Cardiac muscle cell (in vitro differentiated cells and primary cell): ENCODE measurements at regions not wholly inside any gene's neighbourhood (a gene's known extent, or its start where the extent isn't known, plus 50 kb on each side); places are given as distances from the start of the nearest gene placed in this dataset.
A peak's percentile ranks its signal among the peaks of the same experiment; 100 is the strongest.

ENCODE experiments used
- DNase-seq, 2 donors: peaks; one replicate each; pipeline versions ENCODE4 v3.0.0 to v3.0.0-alpha.2; 2010 to 2017; ENCODE audit warnings: low read depth in 1 of 2, low spot score in 1 of 2
- H3K27ac ChIP-seq: fragments of 200-600 bp; sonication (generic); 2 replicates; pipeline ENCODE4 v1.5.1; 2016
- H3K27me3 ChIP-seq: fragments of 200-600 bp; sonication (generic); 2 replicates; pipeline ENCODE4 v1.6.0; 2016; ENCODE audit warnings: control low read depth
- H3K36me3 ChIP-seq: fragments of 200-600 bp; sonication (generic); 2 replicates; pipeline ENCODE4 v1.5.1; 2016; ENCODE audit warnings: control low read depth
- H3K4me1 ChIP-seq: fragments of 200-600 bp; sonication (generic); 2 replicates; pipeline ENCODE4 v1.8.1; 2017; ENCODE audit warnings: low read depth, mild to moderate bottlenecking, mixed run types
- H3K4me3 ChIP-seq: fragments of 200-600 bp; sonication (generic); 2 replicates; pipeline ENCODE4 v1.5.1; 2016; ENCODE audit warnings: mild to moderate bottlenecking
- H3K9me3 ChIP-seq: fragments of 200-600 bp; sonication (generic); 2 replicates; pipeline ENCODE4 v1.5.1; 2017; ENCODE audit warnings: low read depth, mild to moderate bottlenecking, control low read depth
- TF ChIP-seq, protein P1 (sequence below): IDR thresholded peaks from 2 replicates; pipeline ENCODE4 v1.5.1; 2012; ENCODE audit warnings: low read depth, mild to moderate bottlenecking, low read length

DNA sequence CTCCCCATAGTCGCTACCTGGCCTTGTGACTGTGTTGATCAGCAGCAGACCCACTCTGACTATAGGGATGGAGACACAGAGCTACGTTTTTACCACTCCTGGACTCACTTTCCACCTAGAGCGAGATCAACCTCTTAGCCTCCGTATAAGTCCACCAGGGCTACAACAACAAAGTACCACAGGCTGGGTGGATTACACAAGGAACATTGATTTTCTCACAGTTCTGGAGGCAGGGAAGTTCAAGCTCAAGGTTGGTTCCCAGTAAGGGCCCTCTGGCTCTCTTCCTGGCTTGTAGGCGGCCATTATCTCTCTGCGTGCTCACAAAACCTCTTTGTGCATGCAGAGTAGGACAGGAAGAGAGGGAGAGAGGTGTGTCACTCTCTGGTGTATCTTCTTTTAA is 330.4 kb upstream of the PROK2 start:
- Histone ChIP-seq H3K4me1 (no peaks in the 10 kb centered on the region), H3K9me3 (no peaks in the 10 kb centered on the region), H3K4me3 (no peak overlapping the region), H3K27me3 (peaks cover 3% of the 10 kb centered on the region), H3K36me3 (no peaks in the 10 kb centered on the region), H3K27ac (no peak overlapping the region)
- no peak for DNase-seq
- TF ChIP-seq, protein P1, sequence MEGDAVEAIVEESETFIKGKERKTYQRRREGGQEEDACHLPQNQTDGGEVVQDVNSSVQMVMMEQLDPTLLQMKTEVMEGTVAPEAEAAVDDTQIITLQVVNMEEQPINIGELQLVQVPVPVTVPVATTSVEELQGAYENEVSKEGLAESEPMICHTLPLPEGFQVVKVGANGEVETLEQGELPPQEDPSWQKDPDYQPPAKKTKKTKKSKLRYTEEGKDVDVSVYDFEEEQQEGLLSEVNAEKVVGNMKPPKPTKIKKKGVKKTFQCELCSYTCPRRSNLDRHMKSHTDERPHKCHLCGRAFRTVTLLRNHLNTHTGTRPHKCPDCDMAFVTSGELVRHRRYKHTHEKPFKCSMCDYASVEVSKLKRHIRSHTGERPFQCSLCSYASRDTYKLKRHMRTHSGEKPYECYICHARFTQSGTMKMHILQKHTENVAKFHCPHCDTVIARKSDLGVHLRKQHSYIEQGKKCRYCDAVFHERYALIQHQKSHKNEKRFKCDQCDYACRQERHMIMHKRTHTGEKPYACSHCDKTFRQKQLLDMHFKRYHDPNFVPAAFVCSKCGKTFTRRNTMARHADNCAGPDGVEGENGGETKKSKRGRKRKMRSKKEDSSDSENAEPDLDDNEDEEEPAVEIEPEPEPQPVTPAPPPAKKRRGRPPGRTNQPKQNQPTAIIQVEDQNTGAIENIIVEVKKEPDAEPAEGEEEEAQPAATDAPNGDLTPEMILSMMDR, result no peak

DNA sequence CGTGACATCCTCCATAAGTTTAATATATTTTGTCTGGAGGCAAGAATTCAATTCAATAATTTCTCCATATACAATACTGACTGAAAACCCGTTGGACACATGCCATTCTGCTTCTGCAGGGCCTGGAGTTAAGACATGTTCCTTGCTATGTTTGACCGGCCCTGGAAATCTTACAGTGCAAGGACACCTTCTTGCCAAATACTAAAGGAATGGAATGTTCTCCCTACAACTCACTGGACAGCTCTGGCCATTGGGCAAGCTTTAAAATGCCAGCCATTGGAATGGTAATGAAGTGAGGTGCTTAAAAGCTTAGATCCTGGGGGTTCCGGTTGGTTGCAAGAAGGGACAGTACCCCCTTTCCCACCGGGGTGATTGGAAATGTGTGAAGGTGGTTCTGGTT is 329.8 kb upstream of the PROK2 start:
- Histone ChIP-seq H3K27me3 (peaks cover 3% of the 10 kb centered on the region), H3K4me3 (no peak overlapping the region), H3K4me1 (no peaks in the 10 kb centered on the region), H3K36me3 (no peaks in the 10 kb centered on the region), H3K27ac (no peak overlapping the region), H3K9me3 (no peaks in the 10 kb centered on the region)
- TF ChIP-seq, protein P1, result no peak
- DNase-seq, result peak in 1 of 2 donors; percentile 61

DNA sequence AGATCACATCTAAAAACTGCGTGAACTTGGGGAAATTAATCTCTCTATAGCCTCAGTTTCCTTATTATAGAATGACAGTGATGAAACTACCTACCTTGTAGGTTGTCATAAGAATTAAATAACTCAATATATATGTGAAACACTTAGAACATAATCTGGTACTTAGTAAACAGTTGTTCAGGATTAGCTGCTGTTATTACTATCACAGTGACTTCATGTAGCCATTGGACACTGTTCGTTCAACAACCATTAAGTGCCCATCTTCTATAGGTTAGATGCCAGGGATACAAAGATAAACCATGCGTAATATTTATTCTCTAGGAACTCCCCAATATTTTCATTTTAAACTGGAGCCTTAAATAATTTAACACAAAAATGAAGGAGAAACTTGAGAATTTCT is 329.0 kb upstream of the PROK2 start:
- DNase-seq, result no peak
- no peaks in the 10 kb centered on the region for H3K9me3 ChIP-seq
- H3K4me1 ChIP-seq, result no peaks in the 10 kb centered on the region
- TF ChIP-seq, protein P1, result no peak
- H3K27ac ChIP-seq, result no peak overlapping the region
- peaks cover 3% of the 10 kb centered on the region for H3K27me3 ChIP-seq
- H3K4me3 ChIP-seq, result no peak overlapping the region
- no peaks in the 10 kb centered on the region for H3K36me3 ChIP-seq

GRCh38 chr3:72113564-72113963 is 328.6 kb upstream of the PROK2 start:
- no peaks in the 10 kb centered on the region for H3K9me3 ChIP-seq
- TF ChIP-seq, protein P1, result no peak
- H3K36me3 ChIP-seq, result no peaks in the 10 kb centered on the region
- H3K27ac ChIP-seq, result no peak overlapping the region
- no peaks in the 10 kb centered on the region for H3K4me1 ChIP-seq
- no peak overlapping the region for H3K4me3 ChIP-seq
- peaks cover 3% of the 10 kb centered on the region for H3K27me3 ChIP-seq
- no peak for DNase-seq

GRCh38 chr3:72112435-72112834 is 327.5 kb upstream of the PROK2 start:
- TF ChIP-seq, protein P1, result no peak
- H3K9me3 ChIP-seq, result no peaks in the 10 kb centered on the region
- H3K4me1 ChIP-seq, result no peaks in the 10 kb centered on the region
- H3K4me3 ChIP-seq, result no peak overlapping the region
- DNase-seq, result no peak
- peaks cover 3% of the 10 kb centered on the region for H3K27me3 ChIP-seq
- H3K27ac ChIP-seq, result no peak overlapping the region
- no peaks in the 10 kb centered on the region for H3K36me3 ChIP-seq
